HCT116 (cell line): ENCODE measurements at regions not wholly inside any gene's neighbourhood (a gene's known extent, or its start where the extent isn't known, plus 50 kb on each side); places are given as distances from the start of the nearest gene placed in this dataset.
A peak's percentile ranks its signal among the peaks of the same experiment; 100 is the strongest.

Experiments used
- CTCF ChIP-seq, 3 experiments: fragments of 200-600 bp in 1 of 3; sonication (generic) in 1 of 3; IDR thresholded peaks in 2 of 3; conservative IDR thresholded peaks in 1 of 3; 2 replicates each; pipeline ENCODE4 v1.5.1; 2012 to 2017; ENCODE audit warnings: low read depth in 2 of 3, low read length in 2 of 3, antibody characterized with exemption in 1 of 3, borderline replicate concordance in 1 of 3, control low read depth in 1 of 3, mild to moderate bottlenecking in 1 of 3, mixed read lengths in 1 of 3, mixed run types in 1 of 3, moderate library complexity in 1 of 3; ENCODE audit not compliant: insufficient read depth in 1 of 3
- POLR2AphosphoS5 ChIP-seq: IDR thresholded peaks from 2 replicates; pipeline ENCODE4 v1.6.1; 2011; ENCODE audit warnings: mild to moderate bottlenecking, low read depth, low read length, moderate library complexity
- SP1 ChIP-seq: IDR thresholded peaks from 2 replicates; pipeline ENCODE4 v1.6.1; 2012; ENCODE audit warnings: low read depth
- TF ChIP-seq, protein P1 (sequence below): IDR thresholded peaks from 2 replicates; pipeline ENCODE4 v1.6.1; 2011; ENCODE audit warnings: mild to moderate bottlenecking, low read length, moderate library complexity; ENCODE audit not compliant: insufficient replicate concordance; ENCODE audit errors: extremely low read depth
- TF ChIP-seq, protein P2 (sequence below): IDR thresholded peaks from 2 replicates; pipeline ENCODE4 v1.6.1; 2012

DNA sequence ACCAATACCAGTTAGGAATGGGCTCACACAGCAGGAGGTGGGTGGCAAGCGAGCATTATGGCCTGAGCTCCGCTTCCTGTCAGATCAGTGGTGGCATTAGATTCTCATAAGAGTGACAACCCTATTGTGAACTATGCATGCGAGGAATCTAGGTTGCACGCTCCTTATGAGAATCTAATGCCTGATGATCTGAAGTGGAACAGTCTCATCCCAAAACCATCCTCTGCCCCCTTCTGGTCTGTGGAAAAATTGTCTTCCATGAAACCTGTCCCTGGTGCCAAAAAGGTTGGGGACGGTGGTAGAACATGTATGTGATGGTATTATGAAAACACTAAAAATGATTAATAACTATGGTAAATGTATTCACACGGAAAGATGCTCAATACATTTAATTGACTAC lies 99.7 kb upstream of the HIVEP1 start:
- TF ChIP-seq POLR2AphosphoS5, result no peak
- TF ChIP-seq CTCF (IDR thresholded peaks at IDR 0.05 in 2 of 3, conservative IDR thresholded peaks at IDR 0.05 in 1 of 3; ENCODE audit: borderline replicate concordance in 1 of 3, insufficient read depth in 1 of 3, low read depth in 2 of 3, low read length in 2 of 3), result peak; percentile 13 to 31 (median 30); a peak in 4 of 6 replicates
- TF ChIP-seq SP1, result no peak
- TF ChIP-seq, protein P1, sequence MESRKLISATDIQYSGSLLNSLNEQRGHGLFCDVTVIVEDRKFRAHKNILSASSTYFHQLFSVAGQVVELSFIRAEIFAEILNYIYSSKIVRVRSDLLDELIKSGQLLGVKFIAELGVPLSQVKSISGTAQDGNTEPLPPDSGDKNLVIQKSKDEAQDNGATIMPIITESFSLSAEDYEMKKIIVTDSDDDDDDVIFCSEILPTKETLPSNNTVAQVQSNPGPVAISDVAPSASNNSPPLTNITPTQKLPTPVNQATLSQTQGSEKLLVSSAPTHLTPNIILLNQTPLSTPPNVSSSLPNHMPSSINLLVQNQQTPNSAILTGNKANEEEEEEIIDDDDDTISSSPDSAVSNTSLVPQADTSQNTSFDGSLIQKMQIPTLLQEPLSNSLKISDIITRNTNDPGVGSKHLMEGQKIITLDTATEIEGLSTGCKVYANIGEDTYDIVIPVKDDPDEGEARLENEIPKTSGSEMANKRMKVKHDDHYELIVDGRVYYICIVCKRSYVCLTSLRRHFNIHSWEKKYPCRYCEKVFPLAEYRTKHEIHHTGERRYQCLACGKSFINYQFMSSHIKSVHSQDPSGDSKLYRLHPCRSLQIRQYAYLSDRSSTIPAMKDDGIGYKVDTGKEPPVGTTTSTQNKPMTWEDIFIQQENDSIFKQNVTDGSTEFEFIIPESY, result no peak
- TF ChIP-seq, protein P2, sequence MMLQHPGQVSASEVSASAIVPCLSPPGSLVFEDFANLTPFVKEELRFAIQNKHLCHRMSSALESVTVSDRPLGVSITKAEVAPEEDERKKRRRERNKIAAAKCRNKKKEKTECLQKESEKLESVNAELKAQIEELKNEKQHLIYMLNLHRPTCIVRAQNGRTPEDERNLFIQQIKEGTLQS, result no peak
